UCSD-AML1 (cell line): ENCODE measurements at regions not wholly inside any gene's neighbourhood (a gene's known extent, or its start where the extent isn't known, plus 50 kb on each side); places are given as distances from the start of the nearest gene placed in this dataset.

ENCODE experiments used
- DNase-seq: peaks from one replicate; lab custom pipeline; 2025; ENCODE audit not compliant: unreplicated experiment; lab: John Stamatoyannopoulos, UW

DNA sequence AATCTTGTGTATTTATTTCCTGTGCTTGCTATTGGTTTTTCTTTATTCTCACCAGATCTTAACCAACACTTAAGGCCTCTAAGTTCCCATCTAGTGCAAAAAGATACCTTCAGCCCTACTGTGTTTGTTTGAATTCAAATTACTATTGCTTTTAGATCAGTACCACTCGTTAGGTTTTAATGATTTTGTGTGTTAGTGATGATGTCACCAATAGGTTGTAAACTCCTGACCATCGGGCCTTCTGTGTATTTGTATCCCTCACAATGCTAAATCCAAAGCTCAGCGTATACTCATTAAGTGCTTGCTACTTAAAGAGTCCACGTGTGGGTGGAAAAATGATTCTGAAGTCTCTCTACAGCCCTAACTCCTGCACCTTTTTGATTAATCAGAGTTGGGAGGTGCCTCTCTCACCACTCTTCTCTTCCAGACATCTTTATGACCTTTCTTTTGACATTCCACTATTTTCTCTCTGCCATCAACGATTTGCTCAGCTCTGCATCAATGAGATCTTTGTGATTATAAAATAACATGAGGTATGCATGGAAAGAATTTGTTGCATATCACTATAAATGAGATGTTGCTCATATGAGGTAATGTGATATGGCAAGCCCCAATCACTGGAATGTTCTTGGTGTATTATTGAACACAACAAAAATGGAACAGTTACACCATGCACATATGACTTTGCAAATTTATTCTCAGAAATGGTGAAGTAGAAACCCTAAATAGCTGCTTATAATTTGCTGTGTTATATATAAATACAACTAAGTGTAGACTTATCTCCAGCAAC lies 55.1 kb upstream of the LAMA2 start:
- no peak for DNase-seq

DNA sequence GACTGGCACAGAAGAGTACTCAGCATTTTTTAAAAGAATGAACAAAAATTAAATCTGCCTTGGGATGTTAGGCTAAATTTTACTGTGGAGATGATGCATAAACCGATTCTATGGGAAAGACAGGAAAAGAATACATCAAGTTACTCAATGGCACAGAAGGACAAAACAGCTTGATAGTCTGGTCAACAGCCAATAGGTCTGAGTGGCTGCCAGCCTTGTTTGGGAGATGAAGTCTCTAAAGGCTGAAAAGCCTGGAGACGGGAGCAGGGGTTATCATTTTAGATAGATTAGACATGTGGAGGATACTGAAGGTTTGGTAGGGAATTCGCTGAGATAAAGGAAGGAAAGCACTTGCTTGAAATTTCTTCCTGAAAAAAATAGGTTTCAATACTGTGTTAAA lies 56.3 kb upstream of the LAMA2 start:
- DNase-seq, result no peak

DNA sequence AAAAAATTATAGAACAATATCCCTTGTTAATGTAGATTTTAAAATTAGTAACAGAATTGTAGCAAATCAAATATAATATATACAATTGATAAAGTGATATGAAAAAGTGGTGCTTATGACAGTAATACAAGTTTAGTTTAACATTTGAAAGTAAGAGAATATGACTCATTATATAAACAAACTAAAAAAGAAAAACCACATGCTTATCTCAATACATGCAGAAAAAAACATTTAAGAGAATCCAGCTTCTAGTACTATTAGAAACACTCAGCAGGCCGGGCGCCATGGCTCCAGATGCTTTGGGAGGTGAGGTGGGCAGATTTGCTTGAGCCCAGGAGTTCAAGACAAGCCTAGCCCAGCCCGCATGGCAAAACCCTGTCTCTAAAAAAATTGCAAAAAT lies 60.7 kb upstream of the LAMA2 start:
- DNase-seq, result no peak

DNA sequence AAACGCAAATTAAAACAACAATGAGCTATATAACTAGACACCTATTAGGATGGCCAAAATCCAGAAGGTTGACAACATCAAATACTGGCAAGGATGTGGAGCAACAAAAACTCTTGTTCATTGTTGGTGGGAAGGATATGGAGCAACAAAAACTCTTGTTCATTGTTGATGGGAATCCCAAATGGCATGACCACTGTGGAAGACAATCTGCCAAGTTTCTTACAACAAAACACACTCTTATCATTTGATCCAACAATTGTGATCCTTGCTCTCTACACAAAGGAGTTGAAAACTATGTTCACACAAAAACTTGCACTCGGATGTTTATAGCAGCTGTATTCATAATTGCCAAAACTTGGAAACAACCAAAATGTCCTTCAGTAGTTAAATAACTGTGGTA lies 61.8 kb upstream of the LAMA2 start:
- no peak for DNase-seq

DNA sequence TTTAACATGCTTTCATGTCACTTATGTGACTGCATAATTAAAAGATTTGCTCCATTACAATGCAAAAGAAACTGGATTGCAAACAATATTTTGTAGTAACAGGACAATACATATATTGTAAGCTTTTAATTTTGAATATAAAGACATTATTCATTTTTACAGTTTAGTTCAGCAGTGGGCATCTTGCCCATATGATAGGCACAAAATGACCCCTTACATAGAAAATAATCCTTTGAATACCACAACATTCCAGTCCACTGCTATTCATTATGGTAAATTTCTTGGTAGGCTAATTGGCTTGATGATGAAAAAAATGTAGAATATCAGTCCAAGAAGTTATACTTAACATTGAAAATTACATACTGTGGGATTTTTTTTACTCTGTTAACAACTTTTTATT lies 74.1 kb upstream of the LAMA2 start:
- DNase-seq, result no peak

DNA sequence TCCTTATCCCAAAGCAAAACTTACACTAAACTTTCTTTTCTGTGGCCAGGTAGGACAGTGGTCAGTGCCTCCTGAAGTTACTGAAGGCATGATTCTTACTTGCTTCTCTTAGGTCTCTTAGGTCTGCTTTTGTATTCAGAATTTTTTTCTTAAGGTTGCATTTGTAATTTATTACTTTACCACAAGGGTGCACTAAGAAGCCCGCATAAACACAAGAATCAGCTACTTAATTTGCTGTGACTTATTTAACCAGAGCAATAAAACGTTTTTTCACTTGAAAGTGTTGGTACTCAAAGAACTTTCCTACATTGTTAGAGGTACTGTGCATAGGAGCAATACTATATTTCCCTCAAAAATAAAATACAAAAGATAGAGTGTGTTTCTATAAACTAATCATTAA lies 75.4 kb upstream of the LAMA2 start:
- DNase-seq, result no peak

DNA sequence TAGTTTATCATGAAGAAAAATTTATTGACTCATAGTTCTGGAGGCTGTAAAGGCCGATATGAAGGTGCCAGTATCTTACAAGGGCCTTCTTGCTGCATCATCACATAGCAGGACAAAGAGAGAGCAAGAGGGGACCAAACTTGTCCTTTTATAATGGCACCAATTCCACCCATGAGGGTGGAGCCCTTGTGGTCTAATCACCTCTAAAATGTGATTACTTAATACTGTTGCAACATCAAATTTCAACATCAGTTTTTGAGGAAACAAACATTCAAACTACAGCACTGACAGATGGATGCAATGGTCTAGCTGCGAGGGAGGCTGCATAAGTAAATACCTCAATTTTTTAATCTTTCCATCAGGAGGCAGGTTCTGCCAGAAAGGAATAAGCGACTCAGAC lies 76.7 kb upstream of the LAMA2 start:
- no peak for DNase-seq

DNA sequence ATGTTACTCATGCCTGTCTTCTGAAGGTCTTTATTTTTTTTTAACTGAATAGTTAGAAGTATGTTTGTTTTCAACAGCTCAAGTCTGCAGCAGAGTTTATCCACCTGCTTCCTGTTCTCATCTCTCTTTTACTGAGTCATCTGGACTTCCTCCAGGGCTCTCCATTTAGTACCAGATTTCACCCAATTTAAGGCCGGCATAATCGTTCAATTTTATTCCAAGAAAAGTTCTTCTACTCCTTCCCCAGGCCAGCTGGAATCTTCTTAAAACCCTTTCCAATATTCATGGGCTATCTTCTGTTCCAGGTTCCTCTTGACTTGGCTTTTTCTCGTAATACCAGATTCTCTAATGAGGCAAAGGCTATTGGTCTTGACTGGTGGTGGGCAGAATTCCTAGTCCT lies 79.0 kb upstream of the LAMA2 start:
- DNase-seq, result no peak

DNA sequence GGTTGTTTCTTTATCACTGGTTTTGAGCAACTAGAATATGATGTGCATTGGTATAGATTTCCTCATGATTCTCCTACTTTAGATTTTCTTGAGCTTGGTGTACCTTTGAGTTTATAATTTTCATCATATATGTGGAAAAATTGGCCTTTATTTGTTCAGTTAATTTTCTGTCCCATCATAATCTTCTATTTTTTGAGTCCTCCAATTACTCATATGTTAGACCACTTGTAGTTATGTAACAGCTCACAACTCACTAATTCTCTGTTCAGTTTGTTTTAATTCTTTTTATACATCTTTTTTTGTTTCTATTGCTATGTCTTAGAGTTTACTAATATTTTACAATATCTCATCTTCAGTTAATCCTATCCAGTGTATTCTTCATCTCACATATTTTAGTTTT lies 81.3 kb upstream of the LAMA2 start:
- no peak for DNase-seq

DNA sequence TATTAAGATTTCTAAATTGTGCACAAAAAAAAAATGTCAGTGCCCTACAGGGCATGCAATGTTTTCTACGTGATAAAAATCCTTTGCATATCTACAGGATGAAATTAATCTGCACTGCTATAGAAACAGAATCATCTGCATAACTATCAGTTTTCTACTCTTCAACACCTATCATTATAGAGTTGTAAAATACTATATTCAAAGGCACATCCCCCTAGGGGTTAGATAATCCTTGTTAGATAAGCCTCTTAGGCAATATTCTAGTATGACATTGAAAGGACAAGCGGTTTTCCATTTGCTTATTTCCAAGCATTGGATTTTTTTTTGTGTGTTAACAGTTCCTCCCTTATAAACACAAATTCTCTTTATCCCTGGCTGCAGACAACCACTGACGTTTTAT lies 98.7 kb upstream of the LAMA2 start:
- no peak for DNase-seq

DNA sequence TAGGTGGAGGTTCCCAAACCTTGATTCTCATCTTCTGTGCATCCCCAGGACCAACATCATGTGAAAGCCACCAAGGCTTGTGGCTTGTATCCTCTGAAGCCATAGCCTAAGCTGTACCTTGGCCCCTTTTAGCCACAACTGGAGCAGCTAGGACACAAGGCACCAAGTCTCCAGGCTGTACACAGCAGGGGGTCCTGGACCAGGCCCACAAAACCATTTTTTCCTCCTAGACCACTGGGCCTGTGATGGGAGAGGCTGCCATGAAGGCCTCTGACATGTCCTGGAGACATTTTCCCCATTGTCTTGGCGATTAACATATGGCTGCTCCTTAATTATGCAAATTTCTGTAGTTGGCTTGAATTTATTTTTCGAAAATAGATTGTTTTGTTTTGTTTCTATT lies 114.8 kb upstream of the LAMA2 start:
- no peak for DNase-seq

DNA sequence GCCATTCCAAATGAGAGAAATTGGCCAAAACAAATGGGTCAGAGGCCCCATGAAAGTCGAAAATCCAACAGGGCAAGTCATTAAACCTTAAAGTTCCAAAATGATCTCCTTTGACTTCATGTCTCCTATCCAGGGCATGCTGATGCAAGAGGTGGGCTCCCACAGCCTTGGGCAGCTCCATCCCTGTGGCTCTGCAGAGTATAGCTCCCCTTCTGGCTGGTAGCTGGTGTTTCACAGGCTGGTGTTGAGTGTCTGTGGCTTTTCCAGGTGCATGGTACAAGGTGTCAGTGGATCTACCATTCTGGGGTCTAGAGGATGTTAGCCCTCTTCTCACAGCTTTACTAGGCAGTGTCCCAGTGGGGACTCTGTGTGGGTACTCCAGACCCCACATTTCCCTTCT lies 115.2 kb upstream of the LAMA2 start:
- no peak for DNase-seq

DNA sequence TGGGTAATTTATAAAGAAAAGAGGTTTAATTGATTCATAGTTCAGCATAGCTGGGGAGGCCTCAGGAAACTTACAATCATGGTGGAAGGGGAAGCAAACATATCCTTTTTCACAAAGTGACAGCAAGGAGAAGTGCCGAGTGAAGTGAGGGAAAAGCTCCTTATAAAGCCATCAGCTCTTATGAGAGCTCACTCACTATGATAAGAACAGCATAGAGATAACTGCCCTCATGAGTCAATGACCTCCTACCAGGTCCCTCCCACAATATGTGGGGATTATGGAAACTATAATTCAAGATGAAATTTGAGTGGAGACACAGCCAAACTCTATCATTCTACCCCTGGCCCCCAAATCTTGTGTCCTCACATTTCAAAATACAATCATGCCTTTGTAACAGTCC lies 115.8 kb upstream of the LAMA2 start:
- DNase-seq, result no peak

DNA sequence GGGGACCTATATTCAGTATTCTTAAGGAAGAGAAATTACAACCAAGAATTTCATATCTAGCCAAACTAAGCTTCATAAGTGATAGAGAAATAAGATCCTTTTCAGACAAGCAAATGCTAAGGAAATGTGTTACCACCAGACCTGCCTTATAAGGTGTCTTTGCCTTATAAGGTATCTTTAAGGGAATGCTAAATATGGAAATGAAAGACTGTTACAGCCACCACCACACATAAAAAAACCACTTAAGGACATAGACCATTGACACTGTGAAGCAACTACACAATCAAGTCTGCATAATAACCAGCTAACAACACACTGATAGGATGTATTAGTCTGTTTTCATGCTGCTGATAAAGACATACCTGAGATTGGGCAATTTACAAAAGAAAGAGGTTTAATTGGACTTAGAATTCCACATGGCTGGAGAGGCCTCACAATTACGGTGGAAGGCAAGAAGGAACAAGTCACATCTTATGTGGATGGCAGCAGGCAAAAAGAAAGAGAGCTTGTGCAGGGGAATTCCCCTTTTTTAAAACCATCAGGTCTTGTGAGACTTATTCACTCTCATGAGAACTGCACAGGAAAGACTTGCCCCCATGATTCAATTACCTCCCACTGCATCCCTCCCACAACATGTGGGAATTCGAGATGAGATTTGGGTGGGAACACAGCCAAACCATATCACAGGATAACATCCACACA lies 119.2 kb upstream of the LAMA2 start:
- DNase-seq, result no peak

DNA sequence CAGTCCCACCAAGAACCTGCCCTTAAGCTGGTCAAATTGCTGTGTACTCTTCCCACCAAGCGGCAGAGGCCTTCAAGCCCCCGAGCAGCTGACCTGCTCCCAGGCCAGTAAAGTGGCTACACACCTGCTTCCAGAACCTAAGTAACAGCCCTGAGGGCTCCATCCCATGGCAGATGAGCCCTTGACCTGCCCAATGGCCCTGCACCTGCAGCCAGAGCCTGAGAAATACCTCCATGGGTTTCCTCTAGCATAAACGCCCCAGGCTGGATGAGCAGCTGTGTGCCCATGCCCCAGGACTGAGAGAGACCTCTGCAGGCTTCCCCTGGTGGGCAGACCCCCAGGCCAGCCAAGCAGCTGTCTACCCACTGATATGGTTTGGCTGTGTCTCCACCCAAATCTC lies 123.0 kb upstream of the LAMA2 start:
- no peak for DNase-seq

DNA sequence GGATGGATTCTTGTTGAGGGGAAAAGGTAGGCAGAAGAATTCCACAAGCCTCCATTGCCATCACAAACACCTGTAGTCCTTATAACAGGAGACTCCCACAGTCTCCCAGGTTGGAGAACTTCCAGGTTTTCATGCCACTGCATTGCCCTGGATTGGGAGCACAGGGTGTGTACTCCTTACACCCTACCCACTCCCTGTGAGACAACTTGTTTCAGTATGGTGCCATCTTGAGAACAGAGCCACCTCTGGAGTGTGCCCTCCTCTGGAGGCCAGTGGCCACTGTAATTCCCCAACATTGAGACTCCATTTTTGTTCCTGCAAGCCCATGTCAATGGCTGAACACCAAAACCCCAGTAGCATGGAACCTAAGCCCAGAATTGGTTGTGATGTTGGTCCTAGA lies 123.5 kb upstream of the LAMA2 start:
- no peak for DNase-seq

DNA sequence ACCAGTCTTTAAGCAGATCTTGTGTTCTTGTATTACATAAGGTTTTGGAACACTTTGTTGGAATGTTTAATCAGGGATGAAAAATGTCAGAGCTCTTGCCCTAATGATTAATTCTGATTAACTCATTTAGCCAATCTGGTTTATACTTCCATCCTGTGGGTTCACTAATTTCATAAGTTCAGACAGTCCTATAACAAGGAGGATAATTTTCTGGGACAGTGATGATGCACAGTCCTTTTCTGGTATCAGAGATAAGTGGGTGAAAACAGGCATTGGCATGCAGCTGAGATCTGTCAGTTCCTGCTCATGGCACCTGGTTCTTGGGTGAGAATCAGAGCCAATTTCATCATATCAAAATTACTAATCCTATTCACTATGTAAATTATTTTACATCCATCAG lies 125.0 kb upstream of the LAMA2 start:
- no peak for DNase-seq

DNA sequence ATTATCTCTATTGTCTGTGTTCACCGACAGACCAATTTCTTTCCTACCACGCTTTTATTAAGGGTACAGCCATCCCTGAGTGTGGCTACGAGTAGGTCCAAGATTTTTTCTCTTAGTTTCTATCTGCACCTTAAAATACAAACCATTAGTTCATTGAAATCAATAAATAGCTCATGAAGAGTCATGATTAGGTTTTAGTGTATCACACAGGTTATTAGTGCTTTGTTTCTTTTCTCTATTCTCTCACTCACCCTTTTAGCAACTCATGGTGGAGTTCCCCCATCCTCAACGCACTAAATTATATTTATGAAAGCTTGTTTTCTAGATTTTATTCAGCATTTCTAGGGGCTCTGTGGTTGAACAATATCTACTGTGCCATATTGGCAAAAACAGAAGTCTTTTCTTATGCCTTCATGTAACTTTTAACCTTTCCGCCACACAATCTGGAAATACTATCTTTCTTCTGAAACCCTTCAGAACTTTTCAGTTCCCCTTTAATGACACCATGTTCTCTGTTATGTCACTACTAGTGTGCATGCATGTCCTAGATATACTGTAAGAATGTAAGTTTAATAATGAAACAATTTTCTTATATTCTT lies 128.2 kb upstream of the LAMA2 start:
- DNase-seq, result no peak

DNA sequence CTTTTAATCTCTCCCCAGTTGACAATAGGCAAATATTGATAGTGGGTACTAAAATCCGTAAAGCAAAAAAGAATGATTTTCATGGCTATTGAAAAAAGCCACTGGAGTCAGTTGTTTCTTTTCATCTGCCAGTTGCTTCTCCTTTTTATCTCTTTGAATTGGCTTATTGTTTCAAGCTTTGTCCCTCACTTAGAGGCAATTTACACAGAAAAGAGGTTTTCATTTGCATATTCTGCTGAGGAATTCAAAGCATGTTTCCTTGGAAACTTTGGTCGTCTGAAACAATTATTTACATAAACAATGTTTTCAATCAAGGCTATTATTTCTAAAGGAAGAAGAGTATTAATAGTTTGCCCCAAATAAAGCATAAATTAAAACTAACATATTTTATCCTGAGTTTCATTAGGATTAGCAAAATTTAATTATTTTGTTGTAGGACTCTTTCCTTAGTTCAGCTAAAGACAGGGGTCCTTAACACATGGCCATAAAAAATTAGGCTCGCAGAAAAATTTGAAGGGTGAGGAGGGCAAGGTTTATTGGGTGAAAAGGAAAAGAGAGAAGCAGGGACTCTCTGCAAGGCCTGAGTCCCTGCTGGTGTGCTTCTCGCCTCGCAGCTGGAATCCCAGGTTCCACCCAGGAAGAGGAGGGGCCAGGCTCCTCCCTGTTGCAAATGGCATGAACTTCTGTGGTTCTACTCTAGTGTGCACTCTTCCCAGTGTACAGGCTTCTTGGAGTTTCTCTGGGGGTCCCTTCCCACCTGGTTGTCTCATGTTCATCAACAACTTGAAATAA lies 138.8 kb upstream of the LAMA2 start:
- DNase-seq, result no peak

DNA sequence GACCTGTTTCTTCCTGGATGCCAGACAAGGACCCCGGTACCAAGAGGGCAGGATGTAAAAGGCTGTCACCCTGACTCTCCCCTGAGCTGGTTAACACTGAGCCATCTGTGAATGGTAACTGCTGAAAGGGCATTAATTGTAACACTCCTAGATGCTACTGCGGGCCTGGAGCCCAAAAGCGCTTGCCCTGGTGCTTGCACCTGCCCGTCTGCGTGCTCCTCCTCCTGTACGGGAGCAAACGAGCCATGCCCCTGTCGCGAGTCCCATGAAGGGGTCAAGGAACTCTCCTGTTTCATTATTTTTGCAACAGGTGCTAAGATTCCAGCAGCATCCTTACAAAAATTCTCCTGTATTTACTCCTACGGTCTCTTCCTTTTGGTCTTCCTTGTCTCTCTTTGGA lies 140.0 kb upstream of the LAMA2 start:
- no peak for DNase-seq

DNA sequence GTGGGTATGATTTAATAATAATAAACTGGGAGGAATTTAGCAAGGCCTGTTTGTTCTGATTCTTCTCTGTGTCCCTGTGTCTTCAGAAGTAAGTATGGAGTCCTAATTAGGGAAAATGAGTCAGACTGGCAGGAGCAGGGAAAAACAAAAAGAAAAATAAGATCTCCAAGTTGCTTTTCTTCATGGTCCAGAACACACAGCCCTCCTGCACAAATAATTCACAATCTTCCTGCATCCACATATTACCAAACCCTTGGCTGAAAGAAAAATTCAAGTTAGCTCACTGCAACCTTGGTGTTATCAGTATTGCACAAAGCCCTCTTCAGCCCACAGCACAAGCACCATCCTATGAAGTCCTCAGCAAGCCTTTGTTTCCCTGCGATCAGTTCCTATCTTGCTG lies 142.0 kb upstream of the LAMA2 start:
- DNase-seq, result no peak

DNA sequence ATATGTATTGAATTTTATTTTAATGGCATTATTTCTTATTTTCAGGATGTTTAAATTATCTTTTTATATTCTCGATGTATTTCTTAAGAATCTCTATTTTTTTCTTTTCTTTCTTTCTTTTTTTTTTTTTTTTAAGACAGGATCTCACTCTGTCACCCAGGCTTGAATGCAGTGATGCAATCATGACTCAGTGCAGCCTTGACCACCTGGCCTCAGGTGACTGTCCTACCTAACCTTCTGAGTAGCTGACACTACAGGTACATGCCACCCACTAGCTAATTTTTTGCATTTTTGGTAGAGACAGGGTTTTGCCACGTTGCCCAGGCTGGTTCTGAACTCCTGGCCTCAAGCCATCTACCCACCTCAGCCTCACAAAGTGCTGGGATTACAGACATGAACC lies 143.8 kb upstream of the LAMA2 start:
- no peak for DNase-seq
